GM19397 (cell line): ENCODE measurements at regions not wholly inside any gene's neighbourhood (a gene's known extent, or its start where the extent isn't known, plus 50 kb on each side); places are given as distances from the start of the nearest gene placed in this dataset.
A peak's percentile ranks its signal among the peaks of the same experiment; 100 is the strongest.

ENCODE experiments used
- ATAC-seq: cut with Tn5 transposase; IDR thresholded peaks from one replicate; pipeline ENCODE4 v1.9.1; 2021; ENCODE audit warnings: mild to moderate bottlenecking, moderate library complexity; ENCODE audit not compliant: unreplicated experiment

- ATAC-seq: no peak
Measured at GRCh38 chr2:128639693-128640092, 321.0 kb upstream of the HS6ST1 start.

GRCh38 chr2:128640166-128640844 lies 321.6 kb upstream of the HS6ST1 start:
- ATAC-seq: no peak

GRCh38 chr2:128640845-128641360 lies 322.2 kb upstream of the HS6ST1 start:
- ATAC-seq: no peak

GRCh38 chr2:128641421-128642080 lies 322.9 kb upstream of the HS6ST1 start:
- no peak for ATAC-seq

DNA sequence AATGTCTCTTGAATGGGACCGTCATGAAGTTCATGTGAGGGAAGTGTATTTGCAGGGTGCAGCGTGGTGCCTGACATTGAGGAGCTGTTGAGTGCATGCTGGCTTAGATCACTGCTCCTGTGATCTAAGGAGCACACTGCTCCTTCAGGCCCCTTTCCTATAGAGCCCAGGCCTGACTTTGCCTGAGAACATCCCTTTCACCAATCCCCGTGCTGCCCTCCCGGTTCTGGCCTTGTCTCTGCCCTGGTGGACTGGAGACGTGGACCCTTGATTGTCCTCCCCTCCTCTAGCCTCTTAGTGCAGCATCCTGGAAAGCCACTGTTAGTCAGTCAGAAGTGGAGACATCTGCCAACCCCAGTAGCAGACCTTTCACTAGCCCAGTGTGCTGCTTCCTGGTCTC lies 323.6 kb upstream of the HS6ST1 start:
- ATAC-seq: no peak

- ATAC-seq: no peak
Measured at GRCh38 chr2:128642821-128643220, 324.2 kb upstream of the HS6ST1 start.

DNA sequence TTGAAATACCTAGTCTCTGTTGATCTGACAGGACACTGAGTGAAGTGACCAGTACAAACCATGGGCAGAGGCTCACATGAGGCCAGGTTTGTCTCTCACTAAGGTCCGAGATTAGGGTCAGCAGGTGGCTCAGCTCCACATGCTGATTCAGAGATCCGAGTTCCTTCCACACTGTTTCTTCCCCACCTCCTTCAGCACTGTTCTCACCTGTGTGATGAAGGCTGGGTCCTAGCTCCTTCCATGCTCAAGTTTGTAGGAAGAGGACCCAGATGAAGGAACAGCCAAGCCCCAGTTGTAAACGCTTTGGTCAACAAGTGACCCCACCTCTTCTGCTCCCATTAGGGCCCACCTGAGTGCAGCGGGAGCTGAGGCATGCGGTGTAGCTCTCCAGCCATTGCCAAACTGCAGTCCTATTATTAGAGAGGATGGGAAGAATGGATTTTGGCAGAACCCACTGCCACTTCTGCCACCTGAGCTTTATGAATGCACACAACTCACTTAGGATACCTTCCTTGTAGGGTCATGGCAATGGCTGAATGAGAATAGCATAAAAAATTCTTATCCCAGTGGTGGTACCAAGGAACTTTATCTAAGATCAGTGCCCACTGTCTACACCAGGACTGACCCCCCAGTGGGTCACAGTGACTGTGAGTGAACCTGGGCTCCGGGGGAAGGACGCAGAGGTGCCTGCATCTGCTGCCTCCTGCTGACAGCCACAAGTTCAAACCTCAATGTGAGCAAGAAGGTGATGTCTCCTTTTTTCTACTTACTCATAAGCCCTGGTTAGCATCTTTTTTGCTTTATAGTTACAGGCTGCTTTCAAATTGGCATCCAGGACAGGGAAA lies 324.8 kb upstream of the HS6ST1 start:
- ATAC-seq: no peak

GRCh38 chr2:128644156-128644555 lies 325.5 kb upstream of the HS6ST1 start:
- ATAC-seq: no peak

- ATAC-seq: no peak
Measured at GRCh38 chr2:128644718-128645256, 326.1 kb upstream of the HS6ST1 start.

- no peak for ATAC-seq
Measured at GRCh38 chr2:128645631-128646030, 327.0 kb upstream of the HS6ST1 start.

DNA sequence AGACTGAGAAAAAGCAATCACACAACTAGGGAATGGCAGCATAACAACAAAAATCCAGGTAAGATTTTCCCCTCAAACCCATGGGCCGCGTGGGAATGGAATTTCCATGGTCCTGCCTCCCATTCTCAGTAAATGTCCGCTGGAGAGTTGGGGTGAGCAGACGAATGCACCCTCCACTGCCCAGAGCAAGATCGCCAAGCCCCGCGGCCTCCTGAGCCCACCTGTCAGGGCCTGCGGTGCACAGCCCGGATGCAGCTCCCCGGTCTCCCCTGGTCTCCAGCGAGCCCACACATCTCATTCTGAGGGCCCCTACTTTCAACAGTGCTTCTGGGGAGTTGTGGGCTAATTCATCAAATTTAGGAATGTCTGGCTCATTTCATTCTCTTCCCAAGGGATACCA lies 327.4 kb upstream of the HS6ST1 start:
- no peak for ATAC-seq

- ATAC-seq: no peak
Measured at GRCh38 chr2:128646691-128647090, 328.0 kb upstream of the HS6ST1 start.

- no peak for ATAC-seq
Measured at GRCh38 chr2:128651000-128651399, 332.3 kb upstream of the HS6ST1 start.

DNA sequence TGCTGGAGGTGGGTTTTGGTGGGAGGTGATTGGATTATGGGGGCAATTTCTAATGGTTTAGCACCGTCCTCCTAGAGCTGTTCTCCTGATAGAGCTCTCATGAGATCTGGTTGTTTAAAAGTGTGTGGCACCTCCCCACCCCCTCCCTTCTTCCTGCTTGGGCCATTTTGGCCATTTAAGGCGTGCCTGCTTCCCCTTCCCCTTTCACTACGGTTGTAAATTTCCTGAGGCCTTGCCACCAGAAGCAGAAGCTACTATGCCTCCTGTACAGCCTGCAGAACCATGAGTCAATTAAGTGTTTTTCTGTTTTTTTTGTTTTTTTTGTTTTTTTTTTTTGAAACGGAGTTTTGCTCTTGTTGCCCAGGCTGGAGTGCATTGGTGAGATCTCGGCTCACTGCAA lies 335.7 kb upstream of the HS6ST1 start:
- ATAC-seq: peak; percentile 52

DNA sequence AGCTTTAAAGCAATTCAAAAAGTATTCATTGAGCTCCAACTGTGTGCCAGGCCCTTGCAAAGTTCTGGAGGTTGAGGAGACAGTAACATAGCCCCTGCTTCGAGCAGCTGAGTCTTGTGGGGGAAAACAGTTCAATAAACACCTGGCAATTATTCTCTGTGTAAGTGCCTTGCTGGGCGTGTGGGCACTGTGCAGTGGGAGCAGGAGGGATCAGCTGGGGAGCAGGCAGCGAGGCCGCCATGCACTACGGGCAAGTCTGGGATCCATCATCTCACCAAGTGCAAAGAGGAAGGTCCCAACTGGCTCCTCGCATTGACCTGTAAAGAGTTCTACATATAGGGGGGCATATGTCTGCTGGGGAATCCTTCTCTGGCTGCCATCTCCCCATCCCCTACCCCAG lies 342.2 kb upstream of the HS6ST1 start:
- no peak for ATAC-seq

DNA sequence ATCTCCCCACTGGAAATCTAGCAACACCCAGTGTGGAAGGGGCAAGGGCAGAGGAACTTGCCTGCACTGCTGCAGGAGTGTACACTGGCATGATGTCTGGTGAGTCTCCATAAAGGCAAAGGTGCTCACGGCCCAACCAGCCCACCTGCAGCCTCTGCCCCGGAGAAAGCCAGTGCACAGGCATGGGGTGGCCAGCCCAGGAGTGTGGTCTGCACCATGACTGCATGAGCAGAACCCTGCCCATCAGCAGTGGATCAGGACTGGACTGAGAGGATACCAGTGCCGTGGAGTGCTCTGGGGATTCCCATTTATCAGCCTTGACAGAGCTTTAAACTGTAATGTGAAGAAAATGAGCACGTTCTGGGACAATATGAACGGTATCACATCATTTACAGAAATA lies 342.6 kb upstream of the HS6ST1 start:
- ATAC-seq: no peak

GRCh38 chr2:128662051-128662471 lies 343.4 kb upstream of the HS6ST1 start:
- ATAC-seq: no peak

GRCh38 chr2:128663371-128664050 lies 344.8 kb upstream of the HS6ST1 start:
- ATAC-seq: no peak

GRCh38 chr2:128664499-128664971 lies 345.9 kb upstream of the HS6ST1 start:
- no peak for ATAC-seq

- no peak for ATAC-seq
Measured at GRCh38 chr2:128665113-128665512, 346.4 kb upstream of the HS6ST1 start.

- ATAC-seq: no peak
Measured at GRCh38 chr2:128666596-128666995, 347.9 kb upstream of the HS6ST1 start.
